ENCODE measurements at regions not wholly inside any gene's neighbourhood (a gene's known extent, or its start where the extent isn't known, plus 50 kb on each side); places are given as distances from the start of the nearest gene placed in this dataset.

GRCh38 chr4:10172278-10172921 is 55.8 kb upstream of the WDR1 start:
- no peak for TF ChIP-seq CTCF (IDR thresholded peaks at IDR 0.05)
- TF ChIP-seq POLR2A (IDR thresholded peaks at IDR 0.05) = no peak
